ENCODE measurements at regions not wholly inside any gene's neighbourhood (a gene's known extent, or its start where the extent isn't known, plus 50 kb on each side); places are given as distances from the start of the nearest gene placed in this dataset.

DNA sequence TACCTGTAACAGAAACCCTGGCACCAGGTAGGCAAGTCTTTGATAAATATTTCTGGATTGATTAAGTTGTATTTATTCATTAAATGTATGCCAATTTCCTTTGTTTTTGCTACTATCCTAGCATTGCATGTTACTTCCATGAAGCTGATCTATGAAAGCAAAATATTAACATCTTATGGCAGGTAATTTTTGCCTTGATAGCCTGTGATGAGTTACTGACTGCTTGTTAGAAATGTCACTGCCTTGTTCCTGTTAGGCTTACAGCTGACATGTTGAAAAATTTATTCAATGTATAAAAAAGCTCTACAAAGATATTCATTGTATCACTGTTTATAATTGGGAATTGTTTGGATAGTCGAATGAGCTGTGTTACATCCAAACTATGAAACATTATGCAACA is 830.1 kb downstream of the TUSC7 start:
- no peak for TF ChIP-seq CTCF (IDR thresholded peaks at IDR 0.05; ENCODE audit: borderline replicate concordance, extremely low read depth, low read length, poor library complexity, severe bottlenecking)
- TF ChIP-seq EZH2 (IDR thresholded peaks at IDR 0.05; ENCODE audit: borderline replicate concordance, low read depth, low read length, severe bottlenecking), result no peak
